ENCODE measurements at regions not wholly inside any gene's neighbourhood (a gene's known extent, or its start where the extent isn't known, plus 50 kb on each side); places are given as distances from the start of the nearest gene placed in this dataset.

GRCh38 chr5:173527671-173528070 is 88.8 kb downstream of the BOD1 start:
- no peak overlapping the region for H2AK5ac ChIP-seq (ENCODE audit: low read depth, low read length)
- H3K27me3 ChIP-seq (ENCODE audit: control insufficient read depth, insufficient read depth, low read length): no peaks in the 10 kb centered on the region
- H4K91ac ChIP-seq (ENCODE audit: insufficient read depth, low read depth, low read length): no peak overlapping the region
- intact Hi-C loops (cut with micrococcal nuclease) (no loop called here), dilution Hi-C loops (cut with HindIII; ENCODE audit: low sequenced_read_pairs, unreplicated experiment) (no loop called here), in situ Hi-C loops (cut with MboI; ENCODE audit: low sequenced_read_pairs) (no loop called here)
- no TSS peak for BruUV-seq (replicated peaks)
- no peaks in the 10 kb centered on the region for H3K4me1 ChIP-seq (ENCODE audit: control insufficient read depth, insufficient read depth, low read length)
- H3K27ac ChIP-seq (ENCODE audit: insufficient read depth, low read length): no peak overlapping the region
- CTCF ChIA-PET: no interaction called here
- no peak overlapping the region for H2BK15ac ChIP-seq (ENCODE audit: low read depth, low read length)
- H3K4me2 ChIP-seq (ENCODE audit: low read depth, low read length): no peak overlapping the region
- no peak overlapping the region for H2BK5ac ChIP-seq (ENCODE audit: low read depth, low read length, poor library complexity, severe bottlenecking)
- ATAC-seq (ENCODE audit: low read depth) (no peak), DNase-seq (no peak)
- no peak overlapping the region for H4K5ac ChIP-seq (ENCODE audit: low read depth, low read length)
- H2BK120ac ChIP-seq (ENCODE audit: low read depth, low read length): no peak overlapping the region
- no peaks in the 10 kb centered on the region for H3K9me3 ChIP-seq (ENCODE audit: control insufficient read depth, insufficient read depth, low read length)
- no CpG with 5 or more reads among the region's 9 CpGs for WGBS, 2 experiments (ENCODE audit: extremely low coverage in 2 of 2, insufficient read length in 1 of 2)
- no peaks in the 10 kb centered on the region for H3K36me3 ChIP-seq (ENCODE audit: control insufficient read depth, insufficient read depth, low read length)
- no peak overlapping the region for H3K18ac ChIP-seq (ENCODE audit: low read depth, low read length)
- H3K23ac ChIP-seq (ENCODE audit: low read depth, low read length): no peak overlapping the region
- no peak overlapping the region for H4K8ac ChIP-seq (ENCODE audit: low read depth in 2 of 2, low read length in 2 of 2)
- no peak overlapping the region for H3K4ac ChIP-seq (ENCODE audit: low read depth, low read length)
- peak overlapping the region; percentile 15 for H2AFZ ChIP-seq (replicated peaks; ENCODE audit: low read length, poor library complexity)
- TF ChIP-seq CHD1 (IDR thresholded peaks at IDR 0.05; ENCODE audit: low read depth, low read length) (no peak), POLR2A (IDR thresholded peaks at IDR 0.05; ENCODE audit: low read depth, low read length) (no peak), MAFK (IDR thresholded peaks at IDR 0.05; ENCODE audit: low read depth, low read length) (no peak), SMC3 (IDR thresholded peaks at IDR 0.05; ENCODE audit: low read depth, low read length) (no peak), CTCF (conservative IDR thresholded peaks at IDR 0.05; ENCODE audit: low read depth, low read length) (no peak), RFX5 (IDR thresholded peaks at IDR 0.05; ENCODE audit: low read depth, low read length) (no peak), BHLHE40 (IDR thresholded peaks at IDR 0.05; ENCODE audit: low read depth, low read length) (no peak), MAZ (IDR thresholded peaks at IDR 0.05; ENCODE audit: borderline replicate concordance, low read depth, low read length) (no peak), MXI1 (IDR thresholded peaks at IDR 0.05; ENCODE audit: borderline replicate concordance, low read depth, low read length) (no peak), RCOR1 (IDR thresholded peaks at IDR 0.05; ENCODE audit: insufficient replicate concordance, low read length) (no peak), NFE2L2 (IDR thresholded peaks at IDR 0.05; ENCODE audit: low read depth, low read length) (no peak), FOS (IDR thresholded peaks at IDR 0.05; ENCODE audit: low read depth, low read length) (no peak), CEBPB (IDR thresholded peaks at IDR 0.05; ENCODE audit: low read depth, low read length) (no peak), ELK1 (IDR thresholded peaks at IDR 0.05; ENCODE audit: borderline replicate concordance, low read depth, low read length) (no peak), RAD21 (IDR thresholded peaks at IDR 0.05; ENCODE audit: low read length) (no peak)
- TF ChIP-seq, protein P1, sequence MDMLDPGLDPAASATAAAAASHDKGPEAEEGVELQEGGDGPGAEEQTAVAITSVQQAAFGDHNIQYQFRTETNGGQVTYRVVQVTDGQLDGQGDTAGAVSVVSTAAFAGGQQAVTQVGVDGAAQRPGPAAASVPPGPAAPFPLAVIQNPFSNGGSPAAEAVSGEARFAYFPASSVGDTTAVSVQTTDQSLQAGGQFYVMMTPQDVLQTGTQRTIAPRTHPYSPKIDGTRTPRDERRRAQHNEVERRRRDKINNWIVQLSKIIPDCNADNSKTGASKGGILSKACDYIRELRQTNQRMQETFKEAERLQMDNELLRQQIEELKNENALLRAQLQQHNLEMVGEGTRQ (IDR thresholded peaks at IDR 0.05; ENCODE audit: low read depth, low read length): no peak
- H3K79me1 ChIP-seq (ENCODE audit: low read depth in 1 of 2, low read length in 2 of 2): no peaks in the 10 kb centered on the region
- no peak overlapping the region for H2AK9ac ChIP-seq (replicated peaks; ENCODE audit: low read depth, low read length, poor library complexity)
- H3K9me1 ChIP-seq (ENCODE audit: insufficient read depth, low read length): no peaks in the 10 kb centered on the region; the same call in 1 of the 2 replicates
- POLR2A ChIA-PET (ENCODE audit: unreplicated experiment): no interaction called here
- no peak overlapping the region for H2BK20ac ChIP-seq (ENCODE audit: low read depth, low read length)
- no peak overlapping the region for H3K14ac ChIP-seq (replicated peaks; ENCODE audit: low read depth, low read length)
- no peak overlapping the region for H3K9ac ChIP-seq (ENCODE audit: low read depth, low read length)
- H3K56ac ChIP-seq (ENCODE audit: extremely low read depth, insufficient read depth, low read length): no peak overlapping the region
- no peaks in the 10 kb centered on the region for H4K20me1 ChIP-seq (ENCODE audit: insufficient read depth, low read length)
- no peak overlapping the region for H3K4me3 ChIP-seq (ENCODE audit: insufficient read depth, low read depth, low read length)
